Nephron progenitor cell (in vitro differentiated cells): ENCODE measurements at regions not wholly inside any gene's neighbourhood (a gene's known extent, or its start where the extent isn't known, plus 50 kb on each side); places are given as distances from the start of the nearest gene placed in this dataset.
A peak's percentile ranks its signal among the peaks of the same experiment; 100 is the strongest.

Experiments
- DNase-seq: peaks from one replicate; pipeline ENCODE4 v3.0.0; 2021
- H3K27ac Mint-ChIP-seq: 2 replicates; pipeline ENCODE4 v1.8.0; 2021; ENCODE audit warnings: mild to moderate bottlenecking, moderate library complexity, mixed read lengths
- H3K27me3 Mint-ChIP-seq: 2 replicates; pipeline ENCODE4 v1.8.0; 2021; ENCODE audit warnings: mild to moderate bottlenecking, low read depth, mixed read lengths; ENCODE audit not compliant: poor library complexity
- H3K36me3 Mint-ChIP-seq: 2 replicates; pipeline ENCODE4 v1.8.0; 2021; ENCODE audit warnings: low read depth, mixed read lengths
- H3K4me1 Mint-ChIP-seq: 2 replicates; pipeline ENCODE4 v1.8.0; 2021; ENCODE audit warnings: mixed read lengths
- H3K4me3 Mint-ChIP-seq: 2 replicates; pipeline ENCODE4 v1.8.0; 2021; ENCODE audit warnings: mild to moderate bottlenecking, moderate library complexity, mixed read lengths
- H3K9me3 Mint-ChIP-seq: 2 replicates; pipeline ENCODE4 v1.8.0; 2021; ENCODE audit warnings: mild to moderate bottlenecking, moderate library complexity, mixed read lengths
- CTCF ChIP-seq: fragments of 200-600 bp; sonication (generic); IDR thresholded peaks from 2 replicates; pipeline ENCODE4 v1.5.0; 2021; ENCODE audit warnings: antibody characterized with exemption

GRCh38 chrX:20529711-20530110 lies 263.0 kb upstream of the RPS6KA3 start:
- no peak for TF ChIP-seq CTCF
- H3K9me3 Mint-ChIP-seq: no peaks in the 10 kb centered on the region
- peaks cover 38% of the 10 kb centered on the region for H3K4me1 Mint-ChIP-seq
- no peak overlapping the region for H3K27ac Mint-ChIP-seq
- H3K27me3 Mint-ChIP-seq: no peaks in the 10 kb centered on the region
- H3K4me3 Mint-ChIP-seq: no peak overlapping the region
- no peak for DNase-seq
- no peaks in the 10 kb centered on the region for H3K36me3 Mint-ChIP-seq

- Mint-ChIP-seq H3K27ac (no peak overlapping the region), H3K36me3 (no peaks in the 10 kb centered on the region), H3K27me3 (no peaks in the 10 kb centered on the region), H3K4me3 (peak overlapping the region; percentile 5), H3K4me1 (peaks cover 38% of the 10 kb centered on the region), H3K9me3 (no peaks in the 10 kb centered on the region)
- TF ChIP-seq CTCF: no peak
- DNase-seq: no peak
These were observed 262.6 kb upstream of the RPS6KA3 start for GRCh38 chrX:20529301-20529700.

- DNase-seq: no peak
- Mint-ChIP-seq H3K4me3 (no peak overlapping the region), H3K4me1 (peaks cover 22% of the 10 kb centered on the region), H3K9me3 (no peaks in the 10 kb centered on the region), H3K27ac (no peak overlapping the region), H3K36me3 (no peaks in the 10 kb centered on the region), H3K27me3 (no peaks in the 10 kb centered on the region)
- TF ChIP-seq CTCF: peak; percentile 71
These were observed 260.9 kb upstream of the RPS6KA3 start for GRCh38 chrX:20527558-20528011.

GRCh38 chrX:20527041-20527440 lies 260.3 kb upstream of the RPS6KA3 start:
- DNase-seq: no peak
- no peaks in the 10 kb centered on the region for H3K9me3 Mint-ChIP-seq
- H3K4me3 Mint-ChIP-seq: no peak overlapping the region
- no peak for TF ChIP-seq CTCF
- H3K36me3 Mint-ChIP-seq: no peaks in the 10 kb centered on the region
- no peaks in the 10 kb centered on the region for H3K27me3 Mint-ChIP-seq
- H3K27ac Mint-ChIP-seq: no peak overlapping the region
- H3K4me1 Mint-ChIP-seq: peaks cover 22% of the 10 kb centered on the region

- Mint-ChIP-seq H3K27ac (no peak overlapping the region), H3K36me3 (no peaks in the 10 kb centered on the region), H3K27me3 (no peaks in the 10 kb centered on the region), H3K9me3 (no peaks in the 10 kb centered on the region), H3K4me3 (no peak overlapping the region), H3K4me1 (peaks cover 8% of the 10 kb centered on the region)
- TF ChIP-seq CTCF: no peak
- DNase-seq: no peak
These were observed 257.1 kb upstream of the RPS6KA3 start for GRCh38 chrX:20523626-20524312.

GRCh38 chrX:20522420-20522819 lies 255.7 kb upstream of the RPS6KA3 start:
- DNase-seq: no peak
- Mint-ChIP-seq H3K27me3 (no peaks in the 10 kb centered on the region), H3K36me3 (no peaks in the 10 kb centered on the region), H3K27ac (no peak overlapping the region), H3K4me3 (no peak overlapping the region), H3K4me1 (peaks cover 15% of the 10 kb centered on the region), H3K9me3 (no peaks in the 10 kb centered on the region)
- TF ChIP-seq CTCF: no peak
